B cell (primary cell): ENCODE measurements at regions not wholly inside any gene's neighbourhood (a gene's known extent, or its start where the extent isn't known, plus 50 kb on each side); places are given as distances from the start of the nearest gene placed in this dataset.
"Not testable (repeated sequence)": the region's sequence is repeated elsewhere in the genome, so short reads cannot be mapped to it uniquely, and the experiment has no call there.

Source experiments
- ATAC-seq: fragments of 200-7000 bp; cut with Tn5 transposase; one replicate; pipeline ENCODE4 v1.10.0; 2021; ENCODE audit warnings: low read depth, mild to moderate bottlenecking, moderate number of reproducible peaks, moderate library complexity
- CTCF ChIA-PET: fragments of 350-600 bp; sonication (Branson Sonifier 250); formaldehyde crosslinking; loops from one replicate; lab custom pipeline; 2021; ENCODE audit warnings: antibody characterized with exemption, inconsistent platforms; lab: Charles Lee
- POLR2A ChIA-PET: fragments of 350-600 bp; sonication (Branson Sonifier 250); formaldehyde crosslinking; loops from one replicate; lab custom pipeline; 2021; ENCODE audit warnings: antibody characterized with exemption; lab: Charles Lee
- DNase-seq: peaks from one replicate; pipeline ENCODE4 v3.0.0; 2013
- H2AFZ ChIP-seq: 2 replicates; pipeline ENCODE4 v1.6.1; 2012; ENCODE audit warnings: mild to moderate bottlenecking, low read depth, low read length; ENCODE audit not compliant: insufficient read depth, poor library complexity, severe bottlenecking
- H3K27ac ChIP-seq, 2 donors: 1 replicate in 1 of 2; 2 replicates in 1 of 2; pipeline ENCODE4 v1.5.1; 2012 to 2013; ENCODE audit warnings: low read length in 2 of 2, mild to moderate bottlenecking in 2 of 2, moderate library complexity in 1 of 2
- H3K27me3 ChIP-seq, 4 experiments: fragments of 200-600 bp in 1 of 4; sonication (generic) in 1 of 4; replicated peaks in 1 of 4; 1 replicate in 2 of 4; 2 replicates in 2 of 4; pipeline versions ENCODE4 v1.6.1 to v1.7.0; 2013 to 2016; ENCODE audit warnings: low read length in 3 of 4, mild to moderate bottlenecking in 2 of 4, mixed read lengths in 1 of 4, moderate library complexity in 1 of 4; ENCODE audit not compliant: insufficient read depth in 4 of 4, control insufficient read depth in 3 of 4; ENCODE audit errors: control extremely low read depth in 1 of 4
- H3K36me3 ChIP-seq, 2 experiments: replicated peaks in 1 of 2; 1 replicate in 1 of 2; 2 replicates in 1 of 2; pipeline versions ENCODE4 v1.6.1 to v1.7.1; 2013; ENCODE audit warnings: low read length in 1 of 2; ENCODE audit not compliant: insufficient read depth in 2 of 2, control insufficient read depth in 1 of 2; ENCODE audit errors: control extremely low read depth in 1 of 2, extremely low read depth in 1 of 2
- H3K4me1 ChIP-seq, 2 donors: fragments of 200-600 bp in 1 of 2; sonication (generic) in 1 of 2; 1 replicate in 1 of 2; 2 replicates in 1 of 2; pipeline versions ENCODE4 v1.5.1 to v1.6.1; 2013 to 2017; ENCODE audit warnings: low read length in 2 of 2; ENCODE audit not compliant: control insufficient read depth in 2 of 2, insufficient read depth in 2 of 2
- H3K4me2 ChIP-seq: replicated peaks from 2 replicates; pipeline ENCODE3; 2012; ENCODE audit warnings: mild to moderate bottlenecking, low read depth, low read length; ENCODE audit not compliant: poor library complexity, severe bottlenecking
- H3K4me3 ChIP-seq, 5 experiments: fragments of 200-600 bp in 1 of 5; sonication (generic) in 1 of 5; 1 replicate in 3 of 5; 2 replicates in 2 of 5; pipeline versions ENCODE4 v1.5.1 to v1.7.0; 2011 to 2016; ENCODE audit warnings: low read length in 4 of 5, mild to moderate bottlenecking in 4 of 5, low read depth in 2 of 5, control low read depth in 1 of 5, moderate library complexity in 1 of 5; ENCODE audit not compliant: insufficient read depth in 1 of 5; ENCODE audit errors: control extremely low read depth in 1 of 5, extremely low read depth in 1 of 5
- H3K79me2 ChIP-seq: fragments of 200-600 bp; sonication (generic); one replicate; pipeline ENCODE4 v1.6.0; 2016; ENCODE audit warnings: low read length; ENCODE audit not compliant: control insufficient read depth, insufficient read depth
- H3K9ac ChIP-seq: fragments of 200-600 bp; sonication (generic); 2 replicates; pipeline ENCODE4 v1.6.1; 2017; ENCODE audit warnings: mild to moderate bottlenecking, low read length, moderate library complexity
- H3K9me3 ChIP-seq, 3 donors: one replicate each; pipeline versions ENCODE4 v1.6.1 to v1.7.1; 2013; ENCODE audit warnings: low read length in 2 of 3; ENCODE audit not compliant: control insufficient read depth in 2 of 3, insufficient read depth in 1 of 3; ENCODE audit errors: control extremely low read depth in 1 of 3
- H4K20me1 ChIP-seq: 2 replicates; pipeline ENCODE4 v1.6.0; 2012; ENCODE audit warnings: mild to moderate bottlenecking, low read length; ENCODE audit not compliant: insufficient read depth, control insufficient read depth, poor library complexity, severe bottlenecking
- H3K27ac Mint-ChIP-seq: one replicate; pipeline ENCODE4 v1.8.0; 2021; ENCODE audit warnings: mixed read lengths
- H3K27me3 Mint-ChIP-seq: one replicate; pipeline ENCODE4 v1.8.0; 2021; ENCODE audit warnings: mixed read lengths
- H3K4me1 Mint-ChIP-seq: one replicate; pipeline ENCODE4 v1.8.0; 2021; ENCODE audit warnings: mixed read lengths
- H3K4me3 Mint-ChIP-seq: one replicate; pipeline ENCODE4 v1.8.0; 2021; ENCODE audit warnings: mixed read lengths
- H3K9me3 Mint-ChIP-seq: one replicate; pipeline ENCODE4 v1.8.0; 2022; ENCODE audit warnings: mixed read lengths; ENCODE audit not compliant: insufficient read depth
- CTCF ChIP-seq: fragments of 200-600 bp; IDR thresholded peaks from one replicate; pipeline ENCODE4 v1.8.0; 2022; ENCODE audit warnings: antibody characterized with exemption, mild to moderate bottlenecking
- EZH2 ChIP-seq: IDR thresholded peaks from 2 replicates; pipeline ENCODE4 v1.6.1; 2012; ENCODE audit warnings: borderline replicate concordance, low read depth, mild to moderate bottlenecking, moderate library complexity, low read length; ENCODE audit not compliant: insufficient read depth, poor library complexity, severe bottlenecking
- WGBS: methylation state at CpG from one replicate; pipeline ENCODE4 v1.1.5; 2013; ENCODE audit warnings: missing lambda C conversion rate; ENCODE audit not compliant: insufficient coverage; 5-methylcytosine and 5-hydroxymethylcytosine counted together
- intact Hi-C: fragments of 100-400 bp; cut with micrococcal nuclease; formaldehyde crosslinking; loops from one replicate; pipeline ENCODE4 v1.10.0; 2022

GRCh38 chr18:66867653-66868052, 263.8 kb upstream of the CDH19 start:
- H3K4me2 ChIP-seq = no peak overlapping the region
- H3K36me3 ChIP-seq = no peaks in the 10 kb centered on the region
- Mint-ChIP-seq H3K27me3 (no peaks in the 10 kb centered on the region), H3K4me3 (no peak overlapping the region), H3K4me1 (no peaks in the 10 kb centered on the region), H3K9me3 (no peaks in the 10 kb centered on the region), H3K27ac (no peak overlapping the region)
- POLR2A ChIA-PET = no interaction called here
- no peaks in the 10 kb centered on the region for H3K79me2 ChIP-seq
- no peak overlapping the region for H3K27ac ChIP-seq
- intact Hi-C loops = no loop called here
- H3K9ac ChIP-seq = no peak overlapping the region
- H4K20me1 ChIP-seq = no peaks in the 10 kb centered on the region
- ATAC-seq (no peak), DNase-seq (no peak)
- CTCF ChIA-PET = interaction anchor here (0.6 kb wide), 1 partner anchor 215 kb away, joined by 3 read pairs; no protein-coding TSS in a partner anchor
- no peaks in the 10 kb centered on the region for H3K27me3 ChIP-seq
- WGBS = 40% methylated on average over 1 of the region's 4 CpGs
- no peaks in the 10 kb centered on the region for H3K9me3 ChIP-seq
- TF ChIP-seq EZH2 = no peak
- no peak for TF ChIP-seq CTCF
- H2AFZ ChIP-seq = no peak overlapping the region
- no peak overlapping the region for H3K4me3 ChIP-seq
- H3K4me1 ChIP-seq = no peaks in the 10 kb centered on the region

GRCh38 chr18:66866427-66866940, 262.6 kb upstream of the CDH19 start:
- H3K27ac ChIP-seq, H3K27me3 ChIP-seq, H3K79me2 ChIP-seq, H3K4me3 ChIP-seq, H3K36me3 ChIP-seq, CTCF ChIA-PET, intact Hi-C loops, H3K4me3 Mint-ChIP-seq, H3K4me1 ChIP-seq, H2AFZ ChIP-seq, H3K27ac Mint-ChIP-seq, H3K9me3 ChIP-seq, H3K4me1 Mint-ChIP-seq, H4K20me1 ChIP-seq, H3K9me3 Mint-ChIP-seq, H3K9ac ChIP-seq, ATAC-seq, POLR2A ChIA-PET, DNase-seq, H3K27me3 Mint-ChIP-seq, H3K4me2 ChIP-seq: not testable (repeated sequence)
- WGBS = 97% methylated on average over 37 of the region's 43 CpGs
